KG1 (cell line): ENCODE measurements at regions not wholly inside any gene's neighbourhood (a gene's known extent, or its start where the extent isn't known, plus 50 kb on each side); places are given as distances from the start of the nearest gene placed in this dataset.
"Not testable (repeated sequence)": the region's sequence is repeated elsewhere in the genome, so short reads cannot be mapped to it uniquely, and the experiment has no call there.

Source experiments
- DNase-seq: peaks from one replicate; lab custom pipeline; 2025; lab: John Stamatoyannopoulos, UW

GRCh38 chr18:78814766-78815165, 164.9 kb upstream of the SALL3 start:
- no peak for DNase-seq

DNA sequence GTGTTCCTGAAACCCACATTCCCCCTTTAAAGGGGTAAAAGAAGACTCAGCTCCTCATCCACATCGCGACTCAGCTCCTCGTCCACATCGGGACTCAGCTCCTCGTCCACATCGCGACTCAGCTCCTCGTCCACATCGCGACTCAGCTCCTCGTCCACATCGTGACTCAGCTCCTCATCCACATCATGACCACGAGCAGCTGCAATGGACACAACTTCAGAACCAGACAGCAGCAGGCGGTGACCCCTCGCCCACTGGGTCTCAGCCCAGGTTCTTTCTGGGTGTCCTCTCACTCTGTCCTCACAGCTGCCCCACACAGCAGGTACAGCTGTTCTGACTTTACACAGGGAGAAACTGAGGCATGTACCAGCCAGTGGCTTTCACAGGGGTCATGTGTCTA, 163.5 kb upstream of the SALL3 start:
- no peak for DNase-seq

DNA sequence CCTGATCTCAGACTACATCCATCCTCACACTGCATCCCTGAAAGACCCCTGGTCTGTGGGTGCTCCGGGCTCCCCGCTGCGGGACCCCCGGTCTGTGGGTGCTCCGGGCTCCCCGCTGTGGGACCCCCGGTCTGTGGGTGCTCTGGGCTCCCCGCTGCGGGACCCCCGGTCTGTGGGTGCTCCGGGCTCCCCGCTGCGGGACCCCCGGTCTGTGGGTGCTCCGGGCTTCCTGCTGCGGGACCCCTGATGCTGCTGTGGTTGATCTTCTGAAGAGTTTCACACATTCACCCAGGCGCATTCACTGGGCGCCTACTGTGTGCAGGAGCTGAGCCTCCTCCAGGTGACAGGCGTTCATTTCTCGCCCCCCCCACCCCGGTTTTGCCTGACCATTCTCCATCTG, 162.7 kb upstream of the SALL3 start:
- no peak for DNase-seq

- no peak for DNase-seq
Measured at GRCh38 chr18:78818495-78818894, 161.1 kb upstream of the SALL3 start.

- DNase-seq = no peak
Measured at GRCh38 chr18:78818961-78819360, 160.7 kb upstream of the SALL3 start.

DNA sequence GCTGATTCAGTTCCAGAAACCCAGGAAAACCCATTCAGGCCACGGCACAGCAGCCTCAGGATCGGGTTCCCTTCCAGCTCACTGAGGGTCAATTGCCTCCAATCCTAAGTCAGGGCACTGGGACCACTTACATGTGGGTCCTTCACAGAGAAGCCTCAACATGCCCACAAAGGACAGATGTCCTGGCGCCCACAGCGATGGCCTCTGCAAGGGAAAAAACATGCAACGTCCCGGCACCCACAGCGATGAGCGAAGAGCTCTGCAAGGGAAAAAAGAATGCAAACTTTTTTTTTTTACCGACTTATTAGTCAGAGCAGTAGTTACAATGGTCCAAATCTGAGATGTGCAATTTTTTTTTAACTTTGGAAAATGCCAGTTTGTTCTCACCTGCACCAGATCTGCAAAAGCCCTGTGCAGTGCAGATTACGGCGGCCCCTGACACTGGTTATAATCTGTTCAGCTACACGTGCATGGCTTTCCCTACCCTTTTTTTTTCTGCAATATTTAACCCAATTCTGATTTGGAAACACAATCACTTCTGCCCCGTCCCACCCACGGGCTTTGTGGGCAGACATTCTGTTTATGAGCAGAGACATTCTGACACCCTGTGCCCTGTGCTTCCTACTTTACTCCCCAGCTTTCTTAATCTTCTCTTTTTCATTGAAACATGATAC, 159.3 kb upstream of the SALL3 start:
- no peak for DNase-seq

GRCh38 chr18:78821396-78821795, 158.2 kb upstream of the SALL3 start:
- DNase-seq = no peak

DNA sequence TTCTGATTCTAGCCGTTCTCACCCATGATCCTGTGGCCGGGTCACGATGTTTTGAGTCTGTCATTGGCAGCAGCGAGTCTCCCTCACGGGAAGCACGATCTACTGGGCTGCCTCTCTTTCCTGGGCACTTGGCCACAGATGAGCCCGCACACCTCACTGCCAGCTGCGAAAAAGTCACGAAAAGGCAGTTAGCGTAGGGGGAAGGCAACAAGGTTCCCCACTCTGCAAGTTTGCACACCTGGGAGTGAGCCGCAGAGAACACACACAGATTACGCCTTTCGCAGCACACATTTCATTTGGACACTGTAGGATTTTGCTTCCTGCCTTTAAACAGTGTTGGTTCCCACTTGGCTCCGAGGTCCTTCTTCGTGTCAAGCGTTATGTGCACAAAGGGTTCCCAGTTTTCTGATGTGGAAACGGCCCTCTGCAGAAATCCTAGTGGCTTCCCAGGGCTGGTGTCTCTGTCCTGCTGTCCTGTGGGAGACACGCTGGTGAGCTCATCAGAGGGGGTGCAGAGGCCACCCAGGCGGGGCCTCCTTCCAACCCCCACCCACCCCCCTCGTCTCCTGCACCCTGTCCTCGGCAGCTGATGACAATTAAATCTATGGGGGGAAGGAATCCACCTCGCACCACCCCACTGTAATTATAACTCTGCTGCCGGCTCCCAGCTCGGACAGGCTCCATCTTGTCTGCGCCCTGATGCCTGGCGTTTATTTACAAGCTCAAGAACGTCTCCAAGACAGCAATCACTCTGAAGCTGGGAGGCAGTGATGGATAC, 157.3 kb upstream of the SALL3 start:
- DNase-seq = no peak

- DNase-seq = no peak
Measured at GRCh38 chr18:78822949-78823285, 156.7 kb upstream of the SALL3 start.

- DNase-seq = no peak
Measured at GRCh38 chr18:78825168-78825567, 154.4 kb upstream of the SALL3 start.

- DNase-seq = no peak
Measured at GRCh38 chr18:78826631-78827030, 153.0 kb upstream of the SALL3 start.

- DNase-seq = no peak
Measured at GRCh38 chr18:78827141-78827540, 152.5 kb upstream of the SALL3 start.

DNA sequence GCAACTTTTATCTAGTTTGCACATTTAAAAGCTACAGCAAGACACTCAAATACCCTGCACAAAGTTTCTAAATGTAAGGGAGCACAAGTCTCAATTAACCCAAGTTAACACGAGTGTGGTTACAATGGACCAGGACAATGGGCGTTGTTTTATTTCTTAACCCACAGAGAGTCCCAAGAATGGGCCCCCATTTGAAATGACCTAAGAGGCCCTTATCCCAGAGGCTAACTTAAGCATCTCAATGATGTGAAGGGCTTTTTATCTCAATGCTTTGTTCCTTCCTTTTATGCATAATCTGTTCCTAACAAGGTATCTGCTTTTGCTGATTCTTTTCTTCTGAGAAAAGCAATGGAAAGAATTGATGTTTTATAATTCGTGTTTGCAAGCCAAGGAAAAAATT, 151.5 kb upstream of the SALL3 start:
- DNase-seq = no peak

GRCh38 chr18:78829026-78829425, 150.6 kb upstream of the SALL3 start:
- not testable (repeated sequence) for DNase-seq

DNA sequence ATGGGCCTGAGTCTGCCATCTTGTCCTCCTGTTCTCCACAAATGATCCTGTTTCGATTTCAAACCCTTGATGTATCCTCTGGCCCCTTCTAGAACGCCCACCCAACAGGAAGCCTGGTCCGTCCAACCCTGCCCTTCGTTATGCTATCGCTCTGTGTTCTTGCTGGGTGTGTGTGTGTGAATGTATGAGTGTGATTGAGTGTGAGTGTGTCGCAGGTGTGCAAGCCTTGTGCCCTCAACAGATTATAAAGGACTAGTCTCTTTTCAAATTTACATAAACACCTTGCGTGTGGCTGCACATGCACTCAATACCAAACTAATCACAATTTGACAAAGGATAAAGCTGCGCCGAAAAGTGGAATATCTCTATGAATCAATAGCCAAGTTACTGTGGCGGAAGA, 149.5 kb upstream of the SALL3 start:
- DNase-seq = no peak

- no peak for DNase-seq
Measured at GRCh38 chr18:78830826-78831225, 148.8 kb upstream of the SALL3 start.

GRCh38 chr18:78831603-78832002, 148.0 kb upstream of the SALL3 start:
- no peak for DNase-seq

DNA sequence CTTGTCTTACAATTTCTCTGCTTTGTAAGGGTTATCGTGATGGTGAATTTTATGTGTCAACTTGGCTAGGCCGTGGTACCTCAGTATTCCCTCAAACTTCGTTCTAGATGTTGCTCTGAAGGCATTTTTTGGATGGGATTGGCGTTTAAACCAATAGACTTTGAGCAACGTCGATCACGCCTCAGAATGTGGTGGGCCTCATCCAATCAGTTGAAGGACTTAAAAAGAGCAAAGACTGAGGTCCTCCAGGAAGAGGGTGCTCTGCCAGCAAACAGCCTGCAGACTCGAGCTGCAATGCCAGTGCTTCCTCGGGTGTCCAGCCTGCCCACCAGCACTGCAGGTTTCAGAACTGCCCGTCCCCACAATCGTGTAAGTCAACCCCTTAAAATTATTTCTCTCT, 145.8 kb upstream of the SALL3 start:
- DNase-seq = no peak

GRCh38 chr18:78836838-78837237, 142.8 kb upstream of the SALL3 start:
- no peak for DNase-seq

DNA sequence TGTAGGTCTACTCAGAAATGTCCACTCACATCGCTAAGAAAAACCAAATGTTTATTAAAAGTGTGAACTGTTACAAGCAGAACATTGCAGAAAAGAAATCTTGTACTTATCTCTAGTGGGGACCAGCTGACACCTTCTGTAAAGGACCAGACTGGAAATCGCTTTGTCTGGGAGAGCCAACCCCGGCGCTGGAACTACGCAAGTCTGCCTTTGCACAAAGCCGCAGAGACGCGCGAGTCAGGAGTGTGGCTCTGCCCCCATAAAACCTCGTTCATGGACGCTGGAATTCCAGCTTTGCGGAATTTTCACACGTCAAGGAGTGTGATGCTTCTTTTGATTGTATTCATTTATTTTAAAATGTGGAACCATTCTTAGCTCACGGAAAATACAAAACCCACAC, 141.9 kb upstream of the SALL3 start:
- no peak for DNase-seq

- no peak for DNase-seq
Measured at GRCh38 chr18:78838183-78838582, 141.4 kb upstream of the SALL3 start.

DNA sequence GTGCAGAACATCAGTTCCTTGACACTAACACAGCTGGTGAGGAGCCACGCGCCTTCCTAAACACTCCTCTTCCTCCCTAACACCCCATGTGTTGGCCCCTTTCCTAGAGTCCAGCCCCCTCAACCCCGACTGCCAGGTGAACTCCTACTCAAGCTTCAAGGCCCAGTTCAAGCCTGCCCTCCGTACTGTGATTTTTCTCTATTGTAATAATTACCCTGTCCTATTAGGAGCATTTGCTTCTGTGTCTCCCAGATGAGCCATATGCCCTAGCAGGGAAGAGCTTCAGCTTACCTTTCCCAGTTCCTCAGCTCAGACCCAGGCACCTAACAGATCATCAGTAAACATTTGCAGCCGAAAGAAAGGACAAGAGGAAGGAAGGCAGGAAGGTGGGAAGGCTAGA, 130.6 kb upstream of the SALL3 start:
- no peak for DNase-seq

- no peak for DNase-seq
Measured at GRCh38 chr18:78849458-78849857, 130.2 kb upstream of the SALL3 start.

DNA sequence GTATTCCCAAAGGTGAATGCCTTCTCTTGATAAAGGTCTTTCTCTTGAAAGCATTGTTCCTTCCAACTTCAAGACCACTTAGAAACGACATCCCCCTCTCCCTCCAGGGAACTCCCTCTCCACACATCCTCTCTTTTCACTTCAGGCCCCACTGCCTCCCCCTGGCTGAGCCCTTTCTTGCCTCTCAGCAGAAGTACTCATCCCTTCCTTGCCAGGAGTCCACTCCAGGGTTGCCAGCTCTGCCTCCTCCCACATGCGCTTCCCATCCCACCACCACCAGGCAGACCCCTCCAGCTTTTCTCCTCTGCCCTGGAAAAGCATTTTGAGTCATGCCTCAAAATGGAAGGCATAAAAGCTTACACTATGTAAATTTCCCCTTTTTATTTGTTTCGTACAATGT, 126.3 kb upstream of the SALL3 start:
- DNase-seq = no peak
